HG02642 (cell line): ENCODE measurements at regions not wholly inside any gene's neighbourhood (a gene's known extent, or its start where the extent isn't known, plus 50 kb on each side); places are given as distances from the start of the nearest gene placed in this dataset.
"Not testable (repeated sequence)": the region's sequence is repeated elsewhere in the genome, so short reads cannot be mapped to it uniquely, and the experiment has no call there.

Experiments
- ATAC-seq: cut with Tn5 transposase; IDR thresholded peaks from one replicate; pipeline ENCODE4 v1.9.1; 2021; ENCODE audit warnings: mild to moderate bottlenecking; ENCODE audit not compliant: unreplicated experiment, poor library complexity

DNA sequence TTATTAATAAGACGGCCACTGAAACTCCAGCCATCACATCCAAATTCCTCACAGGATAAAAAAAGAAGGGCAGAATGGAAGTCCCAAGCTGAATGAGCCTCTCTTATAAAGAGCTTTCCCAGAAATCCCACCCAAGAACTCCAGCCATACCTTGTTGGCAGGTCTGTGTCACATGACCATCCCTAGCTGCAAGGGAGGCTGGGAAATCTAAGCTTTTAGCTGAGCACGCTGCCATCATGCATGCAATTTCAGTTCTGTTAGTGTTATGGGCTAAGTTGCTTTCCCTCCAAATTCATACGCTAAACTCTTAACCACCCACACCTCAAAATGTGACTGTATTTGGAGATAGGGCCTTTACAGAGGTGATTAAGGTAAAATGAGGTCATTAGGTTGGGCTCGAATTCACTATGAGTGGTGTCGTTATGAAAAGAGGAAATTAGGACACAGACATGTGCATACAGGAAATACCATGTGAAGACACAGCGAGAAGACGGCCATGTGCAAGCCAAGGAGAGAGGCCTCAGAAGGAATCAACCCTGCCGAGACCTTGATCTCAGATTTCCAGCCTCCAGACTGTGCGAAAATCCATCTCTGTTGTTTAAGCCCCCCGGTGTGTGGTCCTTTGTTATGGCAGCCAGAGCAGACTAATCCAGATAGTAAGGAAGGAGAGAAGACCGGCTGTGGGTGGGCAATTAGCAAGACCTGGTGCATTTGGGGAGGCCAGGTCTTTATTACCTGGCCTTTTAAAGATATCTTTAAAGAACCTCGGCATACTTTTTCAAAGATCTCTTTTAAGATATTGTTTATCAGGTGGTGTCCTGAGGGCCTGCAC, 317.6 kb downstream of the BCOR start:
- ATAC-seq, result no peak

DNA sequence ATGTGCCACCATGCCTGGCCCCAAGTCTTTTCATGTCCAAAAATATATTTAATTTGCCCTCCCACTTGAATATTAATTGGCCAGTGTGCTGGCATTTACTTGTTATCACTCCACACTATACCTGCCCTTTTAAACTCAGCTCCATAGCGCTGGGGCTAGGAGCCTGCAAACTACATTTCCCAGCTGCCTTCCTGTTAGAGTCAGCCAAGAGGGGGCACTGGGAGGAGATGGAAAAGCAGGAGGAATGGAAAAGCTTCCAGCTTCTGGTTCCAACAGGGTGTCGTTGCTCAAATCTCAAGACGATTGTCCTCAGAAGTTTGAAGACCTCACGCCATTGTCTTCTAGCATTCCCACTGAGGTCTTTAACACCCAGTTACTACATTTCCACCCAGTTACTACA, 315.5 kb downstream of the BCOR start:
- ATAC-seq, result no peak

DNA sequence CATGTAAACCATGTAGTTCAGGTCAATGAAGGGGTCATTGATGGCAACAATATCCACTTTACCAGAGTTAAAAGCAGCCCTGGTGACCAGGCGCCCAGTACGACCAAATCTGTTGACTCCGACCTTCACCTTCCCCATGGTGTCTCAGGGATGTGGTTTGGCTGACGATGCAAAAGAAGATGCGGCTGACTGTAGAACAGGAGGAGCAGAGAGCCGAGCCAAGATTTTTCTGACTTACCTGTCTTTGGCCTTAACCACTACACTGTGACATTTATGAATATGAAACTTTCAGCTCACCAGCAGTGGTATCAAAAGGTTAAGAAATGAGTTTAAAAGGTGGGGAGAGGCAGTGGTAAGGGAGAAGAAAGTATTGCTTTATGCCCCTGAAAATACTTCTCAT, 309.8 kb downstream of the BCOR start:
- ATAC-seq, result no peak

DNA sequence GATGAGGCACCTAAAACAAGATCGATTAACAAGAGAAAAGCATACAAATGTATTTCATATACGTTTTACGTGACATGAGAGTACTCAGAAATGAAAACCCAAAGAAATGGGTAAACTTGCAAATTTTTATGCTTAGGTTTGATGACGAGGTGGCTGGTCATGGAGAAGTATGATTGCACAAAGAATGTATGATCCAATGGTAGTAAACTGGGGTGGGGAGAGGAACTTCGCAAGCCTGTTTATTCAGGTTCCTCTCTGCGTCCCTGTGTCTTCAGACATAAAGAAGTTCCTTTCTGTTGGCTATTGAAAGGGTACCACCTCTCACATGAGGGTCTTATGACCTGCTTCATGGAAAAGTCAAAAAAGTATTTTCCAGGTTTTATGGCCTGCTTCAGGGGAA, 309.2 kb downstream of the BCOR start:
- no peak for ATAC-seq

DNA sequence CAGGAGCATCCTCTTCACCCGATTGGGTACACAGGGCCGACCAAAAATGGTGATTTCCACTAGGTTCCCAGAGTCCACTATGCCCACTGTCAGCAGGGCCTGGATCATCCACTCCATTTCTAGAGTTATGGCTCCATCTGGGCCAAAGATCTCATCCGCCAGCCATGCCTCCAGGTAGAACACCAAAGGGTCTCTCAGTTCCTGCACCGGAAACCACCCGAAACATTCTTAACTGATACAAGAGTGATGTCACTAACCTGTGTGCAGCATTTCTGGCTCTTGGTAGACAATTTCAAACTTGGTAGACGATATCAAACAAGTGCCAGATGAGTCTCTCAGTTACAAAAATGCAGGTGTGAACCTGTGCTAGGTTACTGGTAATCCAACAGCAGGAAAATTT, 306.1 kb downstream of the BCOR start:
- ATAC-seq, result no peak

DNA sequence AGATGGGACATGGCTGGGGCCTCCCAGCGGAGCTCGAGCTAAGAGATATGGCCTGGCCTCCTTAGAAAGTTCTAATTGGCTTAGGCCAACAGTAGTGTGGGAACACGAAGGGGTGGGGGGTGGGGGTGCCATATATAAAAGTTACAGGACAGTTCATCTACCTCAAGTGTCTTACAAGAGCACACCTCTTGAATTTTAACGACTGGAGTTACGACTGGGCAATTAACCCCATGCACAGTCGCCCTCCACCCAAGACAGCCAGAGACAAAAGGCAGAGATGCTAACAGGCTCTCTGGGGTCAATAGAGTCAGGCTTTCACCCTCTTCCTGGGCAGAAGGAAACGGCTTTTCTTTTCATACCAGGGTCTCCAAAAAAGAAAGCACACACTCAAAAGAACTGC, 302.2 kb downstream of the BCOR start:
- ATAC-seq, result no peak

DNA sequence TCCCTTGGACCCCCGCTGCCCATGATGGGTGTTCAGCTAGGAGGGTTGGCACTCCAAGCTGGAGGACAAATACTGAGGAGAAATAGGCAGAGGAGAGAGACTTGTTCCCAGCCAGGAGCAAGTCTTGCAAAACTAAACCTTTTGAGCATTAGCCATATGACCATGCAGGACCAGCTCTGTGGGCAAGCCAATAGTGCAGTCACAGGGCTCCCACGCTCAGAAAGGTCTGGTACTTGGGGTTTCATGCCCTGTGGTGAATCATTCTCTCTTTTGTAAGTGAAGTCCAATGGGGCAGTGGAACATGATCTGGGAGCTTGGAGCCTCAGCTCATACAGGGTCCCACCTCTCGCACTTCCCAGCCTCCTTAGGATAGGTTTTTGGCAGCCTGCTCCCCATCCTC, 300.9 kb downstream of the BCOR start:
- ATAC-seq, result no peak

DNA sequence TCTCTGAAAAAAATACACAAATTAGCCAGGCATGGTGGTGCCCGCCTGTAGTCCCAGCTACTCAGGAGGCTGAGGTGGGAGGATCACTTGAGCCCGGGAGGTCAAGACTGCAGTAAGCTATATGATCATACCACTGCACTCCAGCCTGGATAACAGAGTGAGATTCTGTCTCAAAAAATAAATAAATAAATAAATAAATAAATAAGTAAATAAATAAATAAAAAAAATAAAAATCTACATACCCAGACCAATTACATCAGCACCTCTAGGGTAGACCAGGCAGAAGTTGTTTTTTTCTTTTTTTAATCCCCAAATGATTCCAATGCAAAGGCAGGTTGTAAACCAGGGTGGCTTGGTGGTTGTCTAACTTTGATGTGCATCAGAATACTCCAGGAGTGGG, 299.3 kb downstream of the BCOR start:
- ATAC-seq, result not testable (repeated sequence)

DNA sequence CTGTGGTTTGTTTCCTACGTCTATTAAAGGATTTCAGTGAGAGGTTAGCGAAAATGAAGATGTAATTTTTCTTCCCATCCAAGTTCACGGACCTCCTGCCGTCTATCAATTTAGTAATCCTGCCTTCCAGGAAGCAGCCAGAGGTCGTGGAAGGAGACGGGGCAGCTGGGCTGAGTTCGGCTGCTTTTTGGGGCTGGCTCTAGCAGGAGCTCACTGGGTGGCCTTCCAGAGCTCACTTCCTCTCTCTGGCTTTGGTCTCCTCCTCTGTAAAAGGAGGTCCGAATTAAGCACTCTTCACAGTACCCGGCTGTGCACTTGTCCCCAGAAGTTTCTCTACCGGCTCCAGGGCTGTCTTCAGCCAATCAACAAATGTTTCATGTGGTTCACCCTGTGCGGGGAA, 295.4 kb downstream of the BCOR start:
- ATAC-seq, result no peak

DNA sequence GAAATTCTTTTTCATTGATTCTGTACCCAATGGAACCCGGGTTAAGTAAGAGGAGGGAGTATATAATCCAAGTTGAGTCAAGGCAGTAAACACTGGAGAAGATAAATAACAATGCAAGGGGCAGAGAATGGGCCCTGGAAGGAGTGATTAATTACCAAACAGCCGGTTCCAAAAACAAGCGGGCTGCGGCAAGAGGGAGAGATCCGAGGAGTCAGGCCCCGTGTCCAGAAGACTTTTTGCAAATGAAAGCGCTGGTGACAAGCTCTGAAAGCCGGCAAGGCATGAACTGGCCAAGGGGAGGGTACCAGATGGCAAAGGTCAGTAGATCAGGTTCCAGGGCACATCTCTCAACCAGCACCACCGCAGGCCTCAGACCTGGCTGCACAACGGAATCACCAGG, 294.9 kb downstream of the BCOR start:
- no peak for ATAC-seq

DNA sequence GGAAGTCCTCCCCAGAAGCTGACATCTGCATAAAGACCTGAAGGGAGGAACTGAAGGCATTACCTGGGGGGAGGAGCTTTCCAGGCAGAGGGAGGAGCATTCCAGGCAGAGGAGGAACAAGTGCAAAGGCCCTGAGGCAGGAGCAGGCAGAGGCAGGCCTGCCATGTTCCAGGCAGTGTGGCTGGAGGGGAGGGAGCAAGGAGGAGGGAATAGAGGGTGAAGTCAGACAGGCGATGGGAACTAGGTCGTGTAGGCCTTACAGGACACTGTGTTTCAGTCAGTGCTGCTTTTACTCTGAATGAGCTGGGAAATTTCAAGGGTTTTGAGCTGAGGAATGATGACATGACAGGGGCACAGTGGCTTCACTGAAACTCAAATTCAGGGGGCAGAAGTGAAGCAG, 292.7 kb downstream of the BCOR start:
- ATAC-seq, result no peak

DNA sequence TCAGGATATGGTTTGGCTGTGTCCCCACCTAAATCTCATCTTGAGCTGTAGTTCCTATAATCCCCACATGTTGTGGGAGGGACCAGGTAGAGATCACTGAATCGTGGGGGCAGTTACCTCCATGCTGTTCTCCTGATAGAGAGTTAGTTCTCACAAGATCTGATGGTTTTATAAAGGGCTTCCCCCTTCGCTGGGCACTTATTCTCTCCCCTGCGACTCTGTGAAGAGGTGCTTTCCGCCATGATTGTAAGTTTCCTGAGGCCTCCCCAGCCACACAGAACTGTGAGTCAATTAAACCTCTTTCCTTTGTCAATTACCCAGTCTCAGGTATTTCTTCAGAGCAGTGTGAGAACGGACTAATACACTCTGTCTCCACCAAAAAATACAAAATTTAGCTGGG, 291.9 kb downstream of the BCOR start:
- ATAC-seq, result no peak

DNA sequence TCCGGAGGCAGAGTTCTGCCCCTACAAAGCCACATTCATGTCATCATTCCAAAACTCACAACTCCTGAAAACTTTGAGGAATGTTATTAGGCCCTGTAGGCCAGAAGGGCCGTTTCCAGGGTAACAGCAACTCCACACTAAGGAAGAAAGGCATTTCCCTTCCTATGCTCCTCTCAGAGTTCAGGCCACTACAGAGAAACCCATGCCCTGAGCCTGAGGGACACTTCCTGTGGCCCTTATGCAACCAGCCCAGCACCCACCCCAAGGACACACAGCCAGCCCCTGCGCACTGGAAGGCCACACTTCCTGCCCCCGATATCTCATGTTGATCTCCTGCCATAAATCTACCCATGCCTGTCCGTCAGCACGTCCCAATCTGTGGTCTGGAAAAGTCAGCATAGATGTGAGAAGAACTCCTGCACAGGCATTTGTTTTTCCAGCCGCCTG, 289.3 kb downstream of the BCOR start:
- no peak for ATAC-seq

DNA sequence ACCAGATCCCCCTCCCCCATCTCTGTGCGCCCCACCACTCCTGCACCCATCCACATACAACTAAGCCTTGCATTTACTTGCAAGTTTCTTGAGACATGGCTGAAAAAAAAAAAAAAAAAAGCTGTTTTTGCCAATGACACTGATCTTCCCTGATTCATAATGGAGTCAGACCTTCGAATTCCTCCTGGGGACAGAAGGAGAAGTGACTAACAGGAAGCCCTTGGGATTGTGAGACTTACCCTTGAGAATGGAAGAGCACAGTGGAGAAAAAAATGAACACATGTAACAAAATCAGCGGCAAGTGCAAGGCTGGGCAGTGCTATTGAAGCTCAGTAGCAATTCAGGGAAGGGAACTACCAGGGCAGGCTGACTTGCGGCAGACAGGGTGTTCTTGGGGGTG, 288.4 kb downstream of the BCOR start:
- no peak for ATAC-seq

DNA sequence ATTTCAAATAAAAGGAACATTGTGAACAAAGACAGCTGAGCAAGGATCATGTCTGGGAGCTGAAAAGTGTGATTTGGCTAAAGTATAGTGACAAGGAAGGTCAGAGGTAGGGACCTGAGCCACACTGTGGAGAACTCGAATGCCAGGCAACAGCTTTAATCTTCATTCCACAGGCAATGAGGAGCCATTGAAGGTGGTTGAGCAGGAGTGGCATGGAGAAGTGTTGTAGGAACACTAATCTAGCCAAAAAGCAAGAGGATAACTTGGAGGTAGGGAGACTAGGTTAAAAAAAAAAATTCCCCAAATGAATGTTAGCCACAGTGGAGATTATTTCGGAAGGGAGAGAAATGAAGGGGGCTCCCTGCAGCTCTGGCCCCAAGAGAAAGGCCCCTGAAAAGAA, 286.9 kb downstream of the BCOR start:
- ATAC-seq, result no peak

DNA sequence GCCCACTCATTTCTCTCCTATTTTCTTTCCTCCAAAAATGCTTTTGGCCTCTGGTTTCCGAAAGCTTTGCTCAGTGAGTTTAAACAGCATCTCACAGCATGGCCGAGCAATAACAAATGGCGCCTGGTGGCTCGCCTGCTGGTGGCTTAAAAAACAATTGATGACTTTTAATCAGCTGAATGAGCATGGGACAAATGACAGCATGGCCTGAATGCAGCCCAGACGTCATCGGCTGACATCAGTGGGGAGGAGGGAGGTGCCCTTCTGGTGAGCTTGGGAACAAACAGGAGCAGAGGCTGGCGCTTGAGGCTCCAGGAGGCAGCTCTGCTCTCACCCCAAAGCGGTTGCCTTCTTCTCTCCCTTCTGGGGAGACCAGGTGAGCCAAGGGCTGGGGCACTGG, 286.4 kb downstream of the BCOR start:
- no peak for ATAC-seq

DNA sequence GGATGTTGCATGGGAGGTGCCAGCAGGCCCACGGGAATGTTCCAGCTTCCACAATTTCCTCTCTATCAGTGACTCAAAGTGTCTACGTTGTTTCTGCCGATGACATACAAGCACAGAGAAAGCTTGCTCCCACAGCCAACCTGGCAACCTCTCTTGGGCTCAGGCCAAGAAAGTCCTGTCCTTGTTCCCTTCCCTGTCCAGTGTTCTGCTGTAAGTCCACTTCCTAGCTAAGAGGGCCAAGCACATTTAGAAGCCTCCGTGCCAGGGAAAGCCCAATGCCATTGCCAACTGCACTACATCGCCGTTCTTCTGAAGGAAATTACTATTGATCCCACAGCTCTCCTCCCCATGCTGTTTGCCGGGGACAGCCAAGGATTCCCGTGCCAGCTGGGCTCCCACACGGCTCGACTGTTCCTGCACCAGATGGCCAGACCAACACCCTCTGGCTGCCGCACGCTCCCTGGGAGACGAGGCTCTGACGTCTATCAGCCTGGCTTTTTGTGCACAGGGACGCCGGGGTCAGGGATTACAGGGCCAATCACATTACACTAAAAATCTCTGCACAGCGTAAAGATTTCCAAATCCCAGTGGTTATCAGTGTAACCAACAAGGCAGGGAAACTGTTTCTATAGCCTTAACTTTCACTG, 284.0 kb downstream of the BCOR start:
- no peak for ATAC-seq

DNA sequence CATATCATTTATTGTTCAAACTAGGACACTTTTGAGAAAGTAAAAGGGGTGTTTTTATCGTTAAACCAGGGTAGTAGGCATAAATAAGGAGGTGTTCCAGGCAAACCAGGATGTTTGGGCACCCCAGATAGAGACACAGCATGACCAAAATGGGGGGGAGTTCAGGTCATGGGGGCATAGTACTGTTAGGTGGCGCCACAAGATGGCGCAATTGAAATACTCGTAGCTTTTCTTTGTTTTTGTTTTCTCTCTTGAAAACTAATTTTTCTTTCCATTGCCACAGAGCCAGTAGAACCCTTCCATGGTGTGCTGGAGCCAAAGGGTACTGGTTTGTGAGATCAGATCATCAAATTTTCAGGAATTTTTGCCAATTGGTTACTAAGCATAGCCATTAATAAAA, 283.4 kb downstream of the BCOR start:
- no peak for ATAC-seq

DNA sequence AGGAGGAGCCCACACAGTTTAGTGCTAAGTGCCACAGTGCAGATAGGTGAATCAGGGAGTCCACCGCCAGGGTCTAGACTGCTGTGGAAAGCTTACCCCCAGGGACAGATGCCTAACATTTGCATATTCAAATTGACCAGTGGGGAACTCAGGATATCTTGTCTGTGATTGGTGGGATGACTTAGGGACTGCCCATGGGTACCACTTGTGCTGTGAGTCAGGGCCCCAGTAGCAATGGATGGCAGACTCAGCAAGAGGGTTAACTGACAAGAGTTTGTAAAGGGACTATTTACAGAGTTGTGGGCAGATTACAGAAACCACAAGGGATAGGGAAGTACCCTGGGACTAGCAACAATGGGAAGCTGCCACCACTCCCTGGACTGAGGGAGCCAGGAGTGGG, 282.1 kb downstream of the BCOR start:
- ATAC-seq, result peak; percentile 76

DNA sequence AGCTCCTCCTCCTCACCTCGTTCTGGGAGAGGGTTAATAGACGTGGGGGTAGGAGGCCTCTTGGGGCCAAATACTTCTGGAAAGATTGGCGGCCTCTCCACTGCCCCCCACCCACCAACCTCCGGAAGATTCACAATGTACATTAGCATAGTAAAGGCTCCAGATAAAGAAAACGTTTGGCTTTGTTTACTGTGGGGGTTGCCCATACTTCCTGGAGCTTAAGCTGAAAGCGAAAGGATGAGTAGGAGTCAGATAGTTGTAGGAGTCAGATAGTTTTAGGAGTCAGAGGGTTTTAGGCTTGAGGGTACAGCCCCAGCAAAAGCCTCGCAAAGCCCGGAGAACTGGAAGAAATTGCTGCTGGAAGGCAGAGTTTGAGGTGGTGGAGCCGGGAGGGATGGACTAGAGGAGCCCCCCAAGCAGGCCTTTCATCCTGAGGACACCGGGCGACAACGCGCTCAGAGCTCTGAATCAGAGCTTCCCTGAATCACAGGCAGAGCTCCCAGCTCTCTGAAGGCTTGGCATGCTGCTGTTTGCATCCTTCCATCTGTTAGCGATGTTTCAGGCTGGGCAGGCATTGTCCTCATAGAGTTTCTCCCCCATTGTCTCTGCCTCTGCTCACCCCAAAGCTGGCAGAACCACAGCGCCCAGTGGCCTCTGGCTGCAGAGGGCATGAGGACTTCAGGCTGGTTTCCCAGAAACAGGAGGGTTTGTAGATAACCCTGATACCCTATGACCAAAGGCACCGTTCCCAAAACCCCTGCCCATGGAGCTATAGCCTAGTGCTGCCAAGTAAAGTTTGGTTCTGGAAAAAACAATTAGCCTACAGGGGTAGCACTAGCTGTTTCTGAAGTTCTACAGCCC, 280.7 kb downstream of the BCOR start:
- ATAC-seq, result no peak
